Naive thymus-derived CD4-positive, alpha-beta T cell (primary cell): ENCODE measurements at regions not wholly inside any gene's neighbourhood (a gene's known extent, or its start where the extent isn't known, plus 50 kb on each side); places are given as distances from the start of the nearest gene placed in this dataset.
A peak's percentile ranks its signal among the peaks of the same experiment; 100 is the strongest.

ENCODE experiments used
- ATAC-seq: fragments of 150-1000 bp; cut with Tn5 transposase; 2 replicates; pipeline ENCODE4 v1.10.0; 2021; ENCODE audit warnings: mild to moderate bottlenecking, moderate library complexity
- CTCF ChIA-PET: fragments of 350-600 bp; sonication (Branson Sonifier 250); formaldehyde crosslinking; loops from one replicate; lab custom pipeline; 2021; ENCODE audit warnings: antibody characterized with exemption; lab: Charles Lee
- POLR2A ChIA-PET: fragments of 350-600 bp; sonication (Branson Sonifier 250); formaldehyde crosslinking; loops from one replicate; lab custom pipeline; 2021; ENCODE audit warnings: antibody characterized with exemption, inconsistent platforms; lab: Charles Lee
- DNase-seq, 9 donors: peaks; one replicate each; pipeline versions ENCODE4 v3.0.0 to v3.0.0-alpha.2; 2020 to 2022; ENCODE audit warnings: mixed read lengths in 1 of 9
- H3K27ac ChIP-seq: one replicate; pipeline ENCODE4 v1.7.0; 2013; ENCODE audit warnings: mild to moderate bottlenecking, low read depth, low read length, moderate library complexity
- H3K27me3 ChIP-seq, 2 donors: one replicate each; pipeline ENCODE4 v1.7.0; 2013; ENCODE audit warnings: low read length in 2 of 2, mild to moderate bottlenecking in 2 of 2, moderate library complexity in 2 of 2; ENCODE audit not compliant: control insufficient read depth in 2 of 2, insufficient read depth in 2 of 2
- H3K36me3 ChIP-seq, 3 experiments: 1 replicate in 2 of 3; 2 replicates in 1 of 3; pipeline ENCODE4 v1.7.0; 2013; ENCODE audit warnings: low read length in 3 of 3, mild to moderate bottlenecking in 3 of 3, moderate library complexity in 1 of 3; ENCODE audit not compliant: insufficient read depth in 3 of 3, control insufficient read depth in 2 of 3
- H3K4me1 ChIP-seq, 2 donors: one replicate each; pipeline ENCODE4 v1.7.0; 2013; ENCODE audit warnings: low read length in 2 of 2, mild to moderate bottlenecking in 2 of 2, moderate library complexity in 1 of 2; ENCODE audit not compliant: control insufficient read depth in 2 of 2, insufficient read depth in 2 of 2
- H3K4me3 ChIP-seq: 2 replicates; pipeline ENCODE4 v1.7.0; 2013; ENCODE audit warnings: mild to moderate bottlenecking, low read length
- H3K9me3 ChIP-seq, 3 experiments: 1 replicate in 2 of 3; 2 replicates in 1 of 3; pipeline ENCODE4 v1.7.0; 2013; ENCODE audit warnings: low read length in 3 of 3; ENCODE audit not compliant: control insufficient read depth in 2 of 3
- H3K27ac Mint-ChIP-seq, 9 donors: one replicate each; pipeline ENCODE4 v1.8.0; 2020 to 2022; ENCODE audit warnings: mixed read lengths in 9 of 9, mild to moderate bottlenecking in 8 of 9, moderate library complexity in 5 of 9, inconsistent platforms in 2 of 9
- H3K27me3 Mint-ChIP-seq, 5 donors: one replicate each; pipeline ENCODE4 v1.8.0; 2021 to 2022; ENCODE audit warnings: mixed read lengths in 5 of 5, mild to moderate bottlenecking in 1 of 5
- H3K36me3 Mint-ChIP-seq, 5 donors: one replicate each; pipeline ENCODE4 v1.8.0; 2020 to 2022; ENCODE audit warnings: mixed read lengths in 5 of 5, mild to moderate bottlenecking in 3 of 5, inconsistent platforms in 1 of 5
- H3K4me1 Mint-ChIP-seq, 7 donors: one replicate each; pipeline ENCODE4 v1.8.0; 2020 to 2022; ENCODE audit warnings: mixed read lengths in 7 of 7, mild to moderate bottlenecking in 3 of 7, inconsistent platforms in 1 of 7
- H3K4me3 Mint-ChIP-seq, 10 donors: one replicate each; pipeline ENCODE4 v1.8.0; 2020 to 2022; ENCODE audit warnings: mild to moderate bottlenecking in 10 of 10, mixed read lengths in 10 of 10, moderate library complexity in 6 of 10, inconsistent platforms in 2 of 10
- H3K9me3 Mint-ChIP-seq, 11 donors: one replicate each; pipeline ENCODE4 v1.8.0; 2020 to 2022; ENCODE audit warnings: mixed read lengths in 11 of 11, mild to moderate bottlenecking in 4 of 11, inconsistent platforms in 1 of 11, moderate library complexity in 1 of 11
- intact Hi-C, 2 donors: fragments of 100-400 bp; cut with micrococcal nuclease; formaldehyde crosslinking; loops; one replicate each; pipeline ENCODE4 v1.15.1; 2023

- Histone ChIP-seq H3K9me3 (no peaks in the 10 kb centered on the region), H3K27ac (no peak overlapping the region), H3K27me3 (no peaks in the 10 kb centered on the region), H3K4me3 (no peak overlapping the region), H3K4me1 (no peaks in the 10 kb centered on the region), H3K36me3 (no peaks in the 10 kb centered on the region)
- ChIA-PET CTCF (no interaction called here), POLR2A (no interaction called here)
- Mint-ChIP-seq H3K27me3 (peaks cover 0 to 11% (median 4%) of the 10 kb centered on the region in 5 donors), H3K4me3 (peak overlapping the region in 1 of 10 donors; percentile 33), H3K36me3 (peaks cover 0 to 3% (median 0%) of the 10 kb centered on the region in 5 donors), H3K4me1 (peaks cover 0 to 23% (median 0%) of the 10 kb centered on the region in 7 donors), H3K9me3 (peaks cover 0 to 17% (median 3%) of the 10 kb centered on the region in 11 donors), H3K27ac (no peak overlapping the region)
- DNase-seq (peak in 1 of 9 donors; percentile 22), ATAC-seq (no peak)
- intact Hi-C loops: loop anchor here (10.0 kb wide), 2 partner anchors 98 to 132 kb away; no protein-coding TSS in a partner anchor
These were observed 129.1 kb upstream of the CHST15 start for GRCh38 chr10:124222318-124222987.

DNA sequence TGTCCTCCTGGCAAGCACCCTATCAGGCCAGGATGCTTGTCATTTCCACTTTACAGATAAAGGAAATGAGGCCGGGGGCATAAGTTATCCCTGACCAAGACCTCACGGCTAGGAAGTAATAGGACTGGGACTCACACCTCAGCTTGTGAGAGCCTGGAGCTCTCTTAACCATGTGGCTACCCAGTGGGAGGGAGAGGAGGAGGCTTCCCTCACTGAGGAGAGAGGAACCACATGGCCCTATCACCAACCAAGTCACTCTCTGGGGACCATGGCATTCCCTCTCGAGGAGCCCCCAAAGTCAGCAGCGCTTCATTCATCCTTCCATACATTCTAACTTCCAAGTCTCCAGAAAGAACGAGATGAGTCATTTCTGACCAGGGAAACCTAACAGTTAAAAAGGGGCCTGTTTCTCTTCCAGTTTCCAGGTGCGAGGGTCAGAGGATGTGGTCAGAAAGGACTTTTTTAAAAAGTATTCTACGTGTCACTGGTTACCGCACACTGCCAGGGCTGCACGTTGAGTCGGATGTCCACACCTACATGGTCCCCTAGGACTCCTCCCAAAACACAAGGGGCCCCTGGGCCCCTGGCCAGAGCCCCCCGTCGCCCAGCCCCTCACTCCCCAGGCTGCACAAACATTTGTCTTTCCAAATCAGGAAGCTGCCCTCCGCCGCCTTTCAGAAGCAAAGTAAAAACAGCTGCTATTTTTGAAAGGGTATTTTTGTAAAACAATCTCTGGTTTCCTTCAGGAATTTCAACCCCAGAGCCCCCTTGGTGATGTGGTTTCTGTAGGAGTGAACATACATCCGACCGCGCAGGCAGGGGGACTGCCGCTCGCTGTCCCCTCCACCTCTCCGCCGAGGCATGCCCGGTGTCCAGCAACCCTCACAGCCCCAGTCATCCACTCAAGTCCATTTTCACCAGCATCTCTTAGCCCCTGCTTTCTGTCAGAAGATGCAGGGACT lies 128.2 kb upstream of the CHST15 start:
- H3K4me3 Mint-ChIP-seq: peak overlapping the region in 1 of 10 donors; percentile 37

GRCh38 chr10:124220971-124221355 lies 127.6 kb upstream of the CHST15 start:
- Histone ChIP-seq H3K9me3 (no peaks in the 10 kb centered on the region), H3K27me3 (no peaks in the 10 kb centered on the region), H3K4me1 (no peaks in the 10 kb centered on the region), H3K36me3 (no peaks in the 10 kb centered on the region), H3K27ac (no peak overlapping the region), H3K4me3 (no peak overlapping the region)
- H3K27me3 Mint-ChIP-seq: peaks cover 0 to 16% (median 7%) of the 10 kb centered on the region in 5 donors
- no peak for DNase-seq
- intact Hi-C loops: loop anchor here (10.0 kb wide), 2 partner anchors 96 to 134 kb away; no protein-coding TSS in a partner anchor
- H3K4me1 Mint-ChIP-seq: peaks cover 0 to 25% (median 0%) of the 10 kb centered on the region in 7 donors
- H3K36me3 Mint-ChIP-seq: no peaks in the 10 kb centered on the region
- peak overlapping the region in 1 of 9 donors; percentile 16 for H3K27ac Mint-ChIP-seq
- H3K4me3 Mint-ChIP-seq: peak overlapping the region in 1 of 10 donors; percentile 51
- POLR2A ChIA-PET: no interaction called here
- no peak for ATAC-seq
- CTCF ChIA-PET: no interaction called here
- H3K9me3 Mint-ChIP-seq: peaks cover 0 to 6% (median 3%) of the 10 kb centered on the region in 11 donors

More for the DNA sequence above, 128.2 kb upstream of the CHST15 start:
- H3K27ac Mint-ChIP-seq: peak overlapping the region in 1 of 9 donors; percentile 33
- Histone ChIP-seq H3K27ac (no peak overlapping the region), H3K27me3 (no peaks in the 10 kb centered on the region), H3K4me3 (no peak overlapping the region), H3K9me3 (no peaks in the 10 kb centered on the region), H3K4me1 (no peaks in the 10 kb centered on the region), H3K36me3 (no peaks in the 10 kb centered on the region)
- ATAC-seq (no peak), DNase-seq (no peak)
- H3K4me1 Mint-ChIP-seq: peaks cover 0 to 25% (median 0%) of the 10 kb centered on the region in 7 donors
- intact Hi-C loops: loop anchor here (10.0 kb wide), 2 partner anchors 97 to 133 kb away; no protein-coding TSS in a partner anchor
- H3K27me3 Mint-ChIP-seq: peaks cover 0 to 14% (median 5%) of the 10 kb centered on the region in 5 donors
- ChIA-PET CTCF (no interaction called here), POLR2A (no interaction called here)
- H3K9me3 Mint-ChIP-seq: peaks cover 0 to 10% (median 3%) of the 10 kb centered on the region in 11 donors
- no peaks in the 10 kb centered on the region for H3K36me3 Mint-ChIP-seq

GRCh38 chr10:124220547-124220946 lies 127.1 kb upstream of the CHST15 start:
- DNase-seq (no peak), ATAC-seq (no peak)
- Mint-ChIP-seq H3K4me3 (peak overlapping the region in 1 of 10 donors; percentile 51), H3K27me3 (peaks cover 0 to 16% (median 7%) of the 10 kb centered on the region in 5 donors), H3K9me3 (peaks cover 0 to 3% (median 0%) of the 10 kb centered on the region in 11 donors), H3K4me1 (peaks cover 0 to 23% (median 0%) of the 10 kb centered on the region in 7 donors), H3K27ac (peak overlapping the region in 1 of 9 donors; percentile 16), H3K36me3 (no peaks in the 10 kb centered on the region)
- CTCF ChIA-PET: no interaction called here
- H3K27ac ChIP-seq: no peak overlapping the region
- H3K4me1 ChIP-seq: no peaks in the 10 kb centered on the region
- no peaks in the 10 kb centered on the region for H3K27me3 ChIP-seq
- POLR2A ChIA-PET: no interaction called here
- no peaks in the 10 kb centered on the region for H3K9me3 ChIP-seq
- intact Hi-C loops: loop anchor here (10.0 kb wide), 2 partner anchors 96 to 134 kb away; no protein-coding TSS in a partner anchor
- no peak overlapping the region for H3K4me3 ChIP-seq
- no peaks in the 10 kb centered on the region for H3K36me3 ChIP-seq

DNA sequence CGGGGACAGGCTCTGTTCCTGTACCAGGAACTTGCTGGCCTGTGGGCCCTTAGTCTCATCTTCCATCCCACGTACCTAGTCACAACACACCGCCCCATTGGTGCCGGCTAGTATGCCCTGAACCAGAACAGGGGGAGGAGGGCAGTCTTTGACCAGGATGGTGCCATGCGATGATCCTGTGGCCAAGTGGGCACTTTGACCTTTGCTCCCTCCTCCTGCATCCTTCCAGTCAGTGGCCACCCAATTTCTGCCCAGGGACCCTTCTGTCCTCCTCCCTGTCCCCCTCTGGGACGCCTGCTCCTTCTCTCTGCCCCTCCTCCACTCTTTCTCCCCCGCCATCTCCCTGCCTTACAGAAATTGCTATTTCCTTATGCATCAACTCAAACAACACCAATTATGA lies 126.3 kb upstream of the CHST15 start:
- ATAC-seq (no peak), DNase-seq (no peak)
- POLR2A ChIA-PET: no interaction called here
- Mint-ChIP-seq H3K4me1 (peaks cover 0 to 23% (median 0%) of the 10 kb centered on the region in 7 donors), H3K36me3 (no peaks in the 10 kb centered on the region), H3K9me3 (peaks cover 0 to 3% (median 0%) of the 10 kb centered on the region in 11 donors), H3K27me3 (peaks cover 0 to 16% (median 7%) of the 10 kb centered on the region in 5 donors), H3K4me3 (no peak overlapping the region), H3K27ac (no peak overlapping the region)
- intact Hi-C loops: loop anchor here (10.0 kb wide), 2 partner anchors 95 to 135 kb away; no protein-coding TSS in a partner anchor
- Histone ChIP-seq H3K4me1 (no peaks in the 10 kb centered on the region), H3K27me3 (no peaks in the 10 kb centered on the region), H3K4me3 (no peak overlapping the region), H3K36me3 (no peaks in the 10 kb centered on the region), H3K27ac (no peak overlapping the region), H3K9me3 (no peaks in the 10 kb centered on the region)
- CTCF ChIA-PET: no interaction called here

- H3K9me3 ChIP-seq: no peaks in the 10 kb centered on the region
- intact Hi-C loops: no loop called here
- Mint-ChIP-seq H3K27me3 (peaks cover 0 to 16% (median 7%) of the 10 kb centered on the region in 5 donors), H3K27ac (no peak overlapping the region), H3K4me1 (peaks cover 0 to 23% (median 0%) of the 10 kb centered on the region in 7 donors), H3K36me3 (no peaks in the 10 kb centered on the region), H3K4me3 (no peak overlapping the region), H3K9me3 (peaks cover 0 to 3% (median 0%) of the 10 kb centered on the region in 11 donors)
- ChIA-PET CTCF (no interaction called here), POLR2A (no interaction called here)
- no peak overlapping the region for H3K4me3 ChIP-seq
- H3K36me3 ChIP-seq: no peaks in the 10 kb centered on the region
- ATAC-seq: no peak
- no peaks in the 10 kb centered on the region for H3K27me3 ChIP-seq
- DNase-seq: no peak
- no peaks in the 10 kb centered on the region for H3K4me1 ChIP-seq
- H3K27ac ChIP-seq: no peak overlapping the region
These were observed 125.7 kb upstream of the CHST15 start for GRCh38 chr10:124219062-124219461.
